HG03095 (cell line): ENCODE measurements at regions not wholly inside any gene's neighbourhood (a gene's known extent, or its start where the extent isn't known, plus 50 kb on each side); places are given as distances from the start of the nearest gene placed in this dataset.

Experiments
- ATAC-seq: cut with Tn5 transposase; IDR thresholded peaks from one replicate; pipeline ENCODE4 v1.9.1; 2021; ENCODE audit warnings: moderate library complexity; ENCODE audit not compliant: unreplicated experiment

DNA sequence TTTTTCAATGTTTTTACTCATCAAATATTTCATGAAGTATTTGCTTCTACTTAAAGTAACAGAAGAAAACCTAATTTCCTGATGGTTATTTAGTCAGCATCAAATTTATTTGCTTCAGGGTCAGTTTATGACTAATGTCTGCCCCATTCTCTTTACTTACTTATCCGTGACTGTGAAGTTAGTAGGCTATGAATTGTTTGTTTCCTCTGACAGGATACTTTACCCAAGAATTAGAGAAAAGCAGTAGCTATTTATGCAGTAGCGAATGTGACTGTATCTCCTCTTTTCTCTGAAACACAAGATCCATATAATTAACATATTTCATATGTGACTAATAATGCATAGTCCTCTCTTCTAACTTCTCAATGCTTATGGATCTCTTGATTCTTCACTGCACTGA, 329.9 kb upstream of the ROBO1 start:
- ATAC-seq: no peak

DNA sequence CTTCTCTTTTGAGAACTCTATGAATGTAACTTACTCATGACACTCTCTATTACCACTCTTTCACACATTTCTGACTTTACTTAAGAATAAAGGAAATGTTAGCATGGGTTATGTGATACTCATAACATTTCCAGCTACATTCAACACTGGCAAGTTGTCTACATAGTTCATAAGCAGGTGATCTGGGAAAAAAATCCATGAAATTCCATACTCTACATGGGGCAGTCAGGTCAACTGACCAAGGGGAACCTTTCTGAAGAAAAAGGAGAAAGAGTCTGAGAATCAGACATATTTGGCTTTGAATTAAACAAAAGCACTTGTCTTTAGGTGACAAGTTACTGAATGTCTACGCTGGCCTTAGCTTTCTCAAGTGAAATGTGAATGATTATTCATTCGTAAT, 329.1 kb upstream of the ROBO1 start:
- ATAC-seq: no peak

GRCh38 chr3:80094589-80094988, 326.8 kb upstream of the ROBO1 start:
- ATAC-seq: no peak

DNA sequence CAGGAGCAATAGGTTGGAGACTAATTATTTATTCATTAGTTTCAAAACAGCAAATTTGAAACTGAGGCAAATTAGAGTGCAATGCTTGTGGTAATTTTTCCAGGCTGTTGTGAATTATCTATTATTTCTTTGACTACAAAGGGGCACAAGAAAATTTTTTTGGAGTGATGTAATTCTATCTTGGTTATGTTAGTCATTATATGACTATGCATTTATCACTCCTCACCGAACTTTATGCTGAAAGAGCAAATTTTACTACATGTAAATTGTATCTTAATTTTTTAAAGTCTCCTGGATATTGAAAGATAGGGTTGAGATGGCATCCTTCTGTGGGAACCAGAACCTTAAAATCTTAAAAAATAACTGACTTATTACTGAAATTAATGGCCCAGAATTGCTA, 320.0 kb upstream of the ROBO1 start:
- no peak for ATAC-seq

DNA sequence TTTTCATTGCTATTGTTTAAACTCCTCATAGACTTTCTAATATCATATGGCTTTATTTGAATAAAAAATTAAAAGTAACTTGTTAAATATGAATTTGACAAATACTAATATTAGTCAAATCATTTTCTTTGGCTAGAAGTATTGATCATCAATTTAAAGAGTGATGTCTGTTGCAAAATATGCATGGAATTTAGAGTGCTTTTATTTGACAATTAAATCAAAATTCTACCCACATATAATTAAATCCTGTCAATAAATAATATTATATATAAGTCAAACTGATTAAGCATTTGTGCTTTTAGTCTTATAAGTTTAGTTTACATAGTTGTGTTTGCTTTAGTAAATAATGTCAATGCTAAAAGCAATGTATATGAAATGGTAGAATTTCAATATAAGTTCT, 318.6 kb upstream of the ROBO1 start:
- no peak for ATAC-seq

GRCh38 chr3:80079886-80080285, 312.1 kb upstream of the ROBO1 start:
- no peak for ATAC-seq

DNA sequence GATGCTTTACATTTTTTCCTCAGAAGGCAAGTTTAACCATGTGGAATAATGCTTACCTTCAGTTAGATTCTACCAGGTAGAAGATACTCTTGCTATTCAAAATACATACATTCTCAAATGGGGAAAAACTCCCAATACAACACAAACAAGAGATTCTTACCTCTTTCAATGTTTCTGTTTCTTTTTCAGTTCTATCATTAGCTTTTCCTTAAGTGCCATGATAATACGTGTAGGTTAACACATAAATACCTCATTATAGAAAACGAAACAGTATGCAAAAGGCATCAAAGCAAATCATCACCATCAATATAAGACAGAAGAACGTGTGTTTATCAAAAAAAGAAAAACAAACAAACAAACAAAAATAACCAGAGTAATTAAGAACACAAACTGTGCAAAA, 300.7 kb upstream of the ROBO1 start:
- ATAC-seq: no peak

DNA sequence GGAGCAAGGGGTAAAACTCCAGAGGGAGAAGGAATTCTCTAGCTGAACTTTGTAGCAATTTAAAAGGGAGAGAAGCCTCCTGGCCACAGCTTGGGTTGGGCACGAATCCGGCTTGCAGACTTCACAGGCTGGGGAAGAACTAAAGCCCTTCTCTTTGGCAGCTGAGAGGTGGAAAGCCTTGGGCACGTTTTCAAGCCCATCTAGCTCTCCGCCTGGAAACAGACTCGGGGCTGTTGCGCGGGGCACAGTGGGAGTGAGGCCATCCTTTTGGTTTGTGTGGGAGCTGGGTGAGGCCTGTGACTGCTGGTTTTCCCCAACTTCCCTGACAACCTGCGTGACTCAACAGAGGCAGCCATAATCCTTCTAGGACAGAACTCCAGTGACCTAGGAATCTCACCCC, 295.7 kb upstream of the ROBO1 start:
- no peak for ATAC-seq

DNA sequence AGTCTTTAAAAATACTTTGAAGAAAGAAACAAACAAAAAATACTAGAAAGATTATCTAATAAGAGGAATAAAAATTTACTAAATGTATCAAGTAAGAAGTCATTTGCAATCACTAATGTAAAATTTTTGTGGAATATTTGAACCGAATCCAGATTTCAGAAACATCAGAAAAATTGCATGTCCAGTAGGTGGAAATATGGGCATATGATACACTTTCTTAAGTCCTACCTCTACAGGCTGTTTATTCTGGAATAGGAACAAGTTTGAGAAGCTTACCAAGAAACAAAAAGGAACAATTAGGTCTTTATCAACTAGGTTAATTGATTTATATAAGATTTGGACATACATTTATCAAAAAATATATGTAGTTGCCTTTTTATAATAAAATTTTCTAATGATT, 292.9 kb upstream of the ROBO1 start:
- no peak for ATAC-seq

DNA sequence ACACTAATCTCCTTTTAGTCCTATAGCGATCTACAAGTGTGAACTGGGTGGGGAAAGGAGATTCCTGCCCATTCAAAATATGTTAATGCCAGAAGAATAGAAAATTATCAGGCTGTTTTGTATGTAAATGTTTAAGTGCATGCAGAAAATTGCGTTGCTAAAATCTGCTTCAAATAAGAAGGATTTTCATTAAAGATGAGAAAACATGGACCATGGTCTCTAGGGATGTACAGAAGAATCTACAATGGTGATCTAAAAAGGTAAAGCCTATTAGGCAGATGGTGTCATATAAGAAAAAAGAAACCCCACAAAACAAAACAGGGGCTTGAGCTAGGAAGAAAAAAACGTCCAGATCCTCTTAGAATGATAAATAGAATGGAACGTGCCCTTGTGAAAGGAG, 287.5 kb upstream of the ROBO1 start:
- ATAC-seq: no peak

- no peak for ATAC-seq
Observed at GRCh38 chr3:80052271-80052670, 284.5 kb upstream of the ROBO1 start.

DNA sequence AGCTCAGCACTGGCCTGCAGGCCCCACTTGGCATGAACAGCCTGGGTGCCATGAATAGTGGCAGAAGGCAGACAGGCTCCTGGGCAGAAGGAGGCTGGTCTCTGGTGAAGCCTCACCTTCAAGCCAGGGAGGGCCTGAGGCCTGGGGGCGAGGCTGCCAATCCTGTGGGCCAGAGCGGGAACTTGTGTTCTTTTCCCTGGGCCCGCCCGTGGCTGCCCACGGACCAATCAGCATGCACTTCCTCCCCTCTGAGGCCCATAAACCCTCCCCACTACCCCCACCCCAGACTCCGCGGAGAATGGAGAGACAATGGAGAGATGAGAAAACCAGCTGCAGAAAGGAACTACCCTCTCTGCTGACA, 283.8 kb upstream of the ROBO1 start:
- no peak for ATAC-seq

DNA sequence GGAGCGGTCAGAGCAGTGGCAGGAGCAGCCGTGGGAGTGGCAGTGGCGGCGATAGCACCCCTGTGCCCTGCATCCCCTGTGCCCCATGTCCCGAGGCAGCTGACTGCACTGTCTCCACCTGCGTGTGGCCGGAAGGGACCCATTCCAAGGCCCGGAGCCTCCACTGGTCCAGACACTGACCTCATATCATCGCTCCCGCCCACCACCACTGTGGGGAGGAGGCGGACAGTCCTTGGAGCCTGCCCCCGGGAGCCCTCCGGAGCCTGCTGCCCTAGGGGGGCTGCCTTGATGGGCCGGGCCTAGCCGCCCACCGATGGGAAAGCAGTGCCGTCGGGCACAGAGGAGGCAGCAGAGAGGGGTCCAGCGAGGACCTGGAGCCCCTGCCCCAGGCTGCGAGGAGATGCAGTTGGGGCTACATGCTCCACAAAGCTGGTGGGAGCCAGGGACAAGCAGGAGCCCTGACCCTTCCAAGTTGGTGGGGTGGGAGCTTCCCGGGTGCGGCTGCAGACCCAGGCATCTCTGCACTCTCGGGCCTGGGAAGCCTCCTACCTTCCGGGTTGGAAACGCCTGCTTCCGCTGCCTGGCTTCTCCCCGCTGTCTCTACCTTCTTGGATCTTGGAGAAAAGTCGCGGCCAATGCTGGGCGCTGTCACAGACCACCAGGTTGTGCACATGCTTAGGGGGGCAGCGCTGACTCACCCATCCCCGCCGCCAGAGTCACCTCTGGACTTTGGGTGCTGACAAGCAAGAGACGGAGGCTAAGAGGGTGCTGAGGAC, 283.2 kb upstream of the ROBO1 start:
- no peak for ATAC-seq

DNA sequence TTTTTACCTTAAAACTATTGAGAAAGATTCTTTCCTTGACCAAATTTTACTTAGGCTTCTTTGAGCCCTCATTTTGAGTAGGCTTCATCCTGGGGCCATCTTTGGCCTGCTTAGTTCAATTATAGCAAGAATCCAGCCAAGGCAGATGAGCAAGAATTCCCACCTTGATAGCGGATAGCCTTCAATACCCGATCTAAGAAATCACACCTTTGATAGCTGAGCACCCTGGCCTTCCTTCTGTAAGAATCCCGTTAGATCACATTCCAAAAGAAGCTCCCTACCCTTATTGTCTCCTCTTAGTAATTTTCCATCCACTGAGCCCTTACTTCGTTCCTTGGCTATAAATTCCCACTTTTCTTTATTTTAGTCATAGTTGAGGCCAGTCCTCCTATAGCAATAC, 275.4 kb upstream of the ROBO1 start:
- ATAC-seq: no peak

DNA sequence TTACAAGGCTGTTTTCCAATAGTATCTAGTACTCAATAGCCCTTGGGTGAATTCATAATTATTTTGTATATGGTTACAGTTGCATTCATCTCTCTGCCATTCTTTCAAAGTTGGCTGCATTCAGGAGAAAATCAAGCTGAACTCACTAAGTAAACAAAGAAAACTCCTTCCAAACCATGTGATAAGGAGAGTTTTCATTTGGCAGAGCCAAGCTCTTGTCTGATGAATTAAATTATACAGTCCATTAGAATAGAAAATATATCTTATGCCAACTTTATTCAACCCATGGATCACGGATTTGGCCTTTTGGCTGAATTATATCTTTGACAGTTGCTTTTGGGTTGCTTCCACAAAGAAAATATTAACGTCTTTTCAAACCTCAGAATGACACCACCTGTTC, 272.3 kb upstream of the ROBO1 start:
- no peak for ATAC-seq

DNA sequence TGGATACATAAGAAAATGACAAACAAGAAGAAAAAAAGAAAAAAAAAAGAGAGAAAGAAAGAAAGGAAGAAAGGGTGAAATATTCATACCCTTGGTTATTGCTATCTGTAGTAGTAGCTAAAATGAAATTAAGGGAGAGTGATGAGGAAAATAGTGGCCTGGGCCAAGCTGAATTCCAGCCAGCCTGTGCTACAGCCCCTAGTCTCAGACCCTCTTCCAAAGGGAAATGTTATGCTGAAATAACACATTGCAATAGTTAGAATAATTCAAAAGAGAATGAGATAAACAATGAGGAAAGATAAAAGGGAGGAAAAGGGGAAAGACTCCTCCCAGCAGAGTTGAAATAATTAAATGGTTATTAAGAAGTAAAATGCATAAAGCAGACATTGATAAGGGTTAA, 268.4 kb upstream of the ROBO1 start:
- no peak for ATAC-seq

DNA sequence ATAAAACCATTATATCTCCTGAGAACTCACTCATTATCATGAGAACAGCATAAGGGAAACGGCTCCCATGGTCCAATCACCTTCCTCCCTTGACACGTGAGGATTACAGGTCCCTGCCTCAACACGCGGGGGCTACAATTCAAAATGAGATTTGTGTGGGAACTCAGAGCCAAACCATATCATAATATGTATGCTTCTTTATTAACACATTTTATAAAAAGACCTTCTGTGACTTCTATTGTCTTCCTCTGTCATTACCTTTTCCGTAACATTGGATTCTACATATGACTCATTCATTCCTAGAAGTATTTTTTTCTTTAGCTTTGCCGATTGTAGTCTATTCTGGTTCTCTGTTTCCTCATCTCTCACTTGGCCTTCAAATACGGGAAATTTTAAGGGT, 267.2 kb upstream of the ROBO1 start:
- no peak for ATAC-seq

GRCh38 chr3:80023010-80023409, 255.2 kb upstream of the ROBO1 start:
- no peak for ATAC-seq

DNA sequence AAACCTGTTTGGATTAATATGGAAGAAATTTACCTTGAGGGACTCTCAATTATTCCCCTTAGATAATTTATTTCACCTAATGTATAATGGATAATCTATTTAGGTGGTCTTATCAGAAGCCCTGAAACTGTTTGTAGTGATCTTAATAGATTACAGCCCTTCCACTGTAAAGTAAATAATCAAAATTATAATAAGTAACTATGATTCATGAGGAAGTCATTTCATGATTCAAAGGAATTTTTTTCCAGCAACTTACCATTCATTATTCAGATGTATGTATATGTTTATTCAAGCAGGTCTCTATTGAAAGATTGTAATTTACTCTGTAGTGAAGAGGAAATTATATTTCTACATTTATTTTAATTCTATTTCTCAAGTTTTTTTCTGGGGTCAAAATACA, 250.6 kb upstream of the ROBO1 start:
- ATAC-seq: no peak

- ATAC-seq: no peak
Observed at GRCh38 chr3:80017369-80017768, 249.6 kb upstream of the ROBO1 start.

DNA sequence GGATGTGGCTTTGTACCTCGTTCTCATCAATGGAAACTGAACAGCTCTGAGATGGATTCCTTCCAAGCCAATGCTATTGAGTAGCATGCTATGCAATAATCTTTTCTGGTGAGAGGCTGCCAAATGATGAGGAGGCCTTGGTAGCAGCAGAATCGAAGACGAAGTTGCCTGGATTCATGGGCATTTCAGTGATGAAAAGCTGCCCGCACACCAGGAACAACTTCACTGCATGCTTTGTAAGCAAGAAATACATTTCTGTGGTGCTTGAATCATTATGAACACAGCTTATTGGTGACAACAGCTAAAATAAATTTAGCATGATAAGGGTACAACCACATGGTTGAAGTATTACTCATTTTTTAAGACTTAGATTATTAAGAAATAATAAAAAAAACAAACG, 246.8 kb upstream of the ROBO1 start:
- no peak for ATAC-seq

DNA sequence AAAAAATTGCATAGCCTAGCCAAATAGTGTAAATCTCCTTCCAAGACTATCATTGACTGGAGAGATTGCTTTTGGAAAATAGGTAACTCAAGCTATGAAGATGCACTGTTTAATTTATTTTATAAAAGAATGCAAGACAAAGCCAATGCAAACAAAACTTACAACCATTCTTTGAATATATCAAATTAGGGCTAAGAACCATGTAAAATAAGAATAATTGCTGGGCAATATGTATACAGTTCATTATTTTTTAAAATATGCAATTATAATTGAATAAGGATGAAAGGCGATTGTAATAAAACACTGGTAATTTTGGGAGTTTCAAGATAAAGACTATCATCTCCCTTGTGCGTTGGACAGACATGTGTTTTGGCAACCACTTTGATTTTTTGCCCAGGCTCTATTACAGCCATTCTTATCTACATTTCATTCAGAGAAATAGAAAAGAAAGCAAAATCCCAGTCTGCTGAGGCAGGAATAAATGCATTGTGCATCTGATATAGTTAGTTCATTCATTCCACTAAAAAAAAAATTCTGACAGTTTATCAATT, 242.3 kb upstream of the ROBO1 start:
- no peak for ATAC-seq

DNA sequence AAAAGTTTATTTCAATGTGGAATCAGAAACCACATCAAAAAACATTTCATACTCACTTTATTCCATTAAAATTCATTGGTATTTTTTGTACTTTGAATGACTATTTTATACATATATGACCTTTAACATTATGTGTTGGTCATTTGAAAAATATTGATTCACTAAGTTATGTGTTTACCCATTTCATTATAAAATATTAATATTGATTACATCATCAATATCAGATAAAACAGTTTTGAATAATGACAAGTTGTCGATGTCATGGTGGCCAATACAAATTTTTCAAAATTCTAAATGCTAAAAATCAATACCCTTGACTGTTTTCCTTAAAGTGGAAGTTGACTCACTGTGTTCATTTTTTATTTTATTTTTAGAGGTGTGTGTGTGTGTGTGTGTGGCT, 239.7 kb upstream of the ROBO1 start:
- no peak for ATAC-seq
